SK-N-SH treated with all-trans-retinoic acid at 6 μM for 48 hours (cell line): ENCODE measurements at regions not wholly inside any gene's neighbourhood (a gene's known extent, or its start where the extent isn't known, plus 50 kb on each side); places are given as distances from the start of the nearest gene placed in this dataset.

Experiments
- ATAC-seq: fragments of 200-7000 bp; cut with Tn5 transposase; 3 replicates; pipeline ENCODE4 v1.9.1; 2020; ENCODE audit warnings: mild to moderate bottlenecking, moderate library complexity
- ARNTL ChIP-seq: fragments of 450-650 bp; formaldehyde crosslinking; IDR thresholded peaks from 2 replicates; pipeline ENCODE4 v1.5.0; 2020; ENCODE audit warnings: low read depth, mild to moderate bottlenecking, moderate library complexity, borderline replicate concordance
- BACH2 ChIP-seq: fragments of 250-450 bp; sonication (Bioruptor Pico); IDR thresholded peaks from 2 replicates; pipeline ENCODE4 v1.9.0; 2021; ENCODE audit warnings: mild to moderate bottlenecking, borderline replicate concordance
- CREB5 ChIP-seq: fragments of 250-450 bp; sonication (Bioruptor Pico); IDR thresholded peaks from 2 replicates; pipeline ENCODE4 v1.5.1; 2020; ENCODE audit warnings: low read depth, mild to moderate bottlenecking, moderate library complexity
- CSDC2 ChIP-seq: fragments of 250-450 bp; sonication (Bioruptor Pico); IDR thresholded peaks from 2 replicates; pipeline ENCODE4 v1.5.0; 2020; ENCODE audit warnings: mild to moderate bottlenecking, moderate library complexity
- ESRRG ChIP-seq: fragments of 250-450 bp; sonication (Bioruptor Pico); IDR thresholded peaks from 2 replicates; pipeline ENCODE4 v1.6.1; 2021; ENCODE audit warnings: mild to moderate bottlenecking
- GLIS3 ChIP-seq: fragments of 250-450 bp; sonication (Bioruptor Pico); IDR thresholded peaks from 2 replicates; pipeline ENCODE4 v1.5.0; 2020; ENCODE audit warnings: mild to moderate bottlenecking, moderate library complexity
- ISL1 ChIP-seq: fragments of 250-450 bp; sonication (Bioruptor Pico); IDR thresholded peaks from 2 replicates; pipeline ENCODE4 v2.1.2; 2022; ENCODE audit warnings: mild to moderate bottlenecking, moderate library complexity
- POU6F1 ChIP-seq: fragments of 250-450 bp; sonication (Bioruptor Pico); IDR thresholded peaks from 2 replicates; pipeline ENCODE4 v1.8.0; 2021; ENCODE audit warnings: low read depth, mild to moderate bottlenecking, moderate library complexity, borderline replicate concordance
- PPARA ChIP-seq: fragments of 250-450 bp; sonication (Bioruptor Pico); IDR thresholded peaks from 2 replicates; pipeline ENCODE4 v1.5.0; 2020; ENCODE audit warnings: mild to moderate bottlenecking, borderline replicate concordance
- RARB ChIP-seq: fragments of 250-450 bp; sonication (Bioruptor Pico); IDR thresholded peaks from 2 replicates; pipeline ENCODE4 v1.8.0; 2021; ENCODE audit warnings: mild to moderate bottlenecking, moderate library complexity
- SNAI2 ChIP-seq: fragments of 250-450 bp; sonication (Bioruptor Pico); IDR thresholded peaks from 2 replicates; pipeline ENCODE4 v1.5.0; 2020; ENCODE audit warnings: mild to moderate bottlenecking, moderate library complexity
- TCF4 ChIP-seq: fragments of 250-450 bp; sonication (Bioruptor Pico); IDR thresholded peaks from 2 replicates; pipeline ENCODE4 v1.8.0; 2021; ENCODE audit warnings: mild to moderate bottlenecking, moderate library complexity, borderline replicate concordance
- TSHZ2 ChIP-seq: fragments of 250-450 bp; sonication (Bioruptor Pico); IDR thresholded peaks from 2 replicates; pipeline ENCODE4 v1.5.0; 2020; ENCODE audit warnings: mild to moderate bottlenecking, moderate library complexity
- ZC3H10 ChIP-seq: fragments of 250-450 bp; sonication (Bioruptor Pico); IDR thresholded peaks from 2 replicates; pipeline ENCODE4 v1.5.1; 2021; ENCODE audit warnings: mild to moderate bottlenecking, moderate library complexity
- ZFP3 ChIP-seq: fragments of 250-450 bp; sonication (Bioruptor Pico); IDR thresholded peaks from 2 replicates; pipeline ENCODE4 v1.5.0; 2020; ENCODE audit warnings: mild to moderate bottlenecking, moderate library complexity
- ZFP30 ChIP-seq: fragments of 450-650 bp; formaldehyde crosslinking; IDR thresholded peaks from 2 replicates; pipeline ENCODE4 v1.5.0; 2022; ENCODE audit warnings: mild to moderate bottlenecking, moderate library complexity
- ZNF565 ChIP-seq: fragments of 450-650 bp; formaldehyde crosslinking; conservative IDR thresholded peaks from 2 replicates; pipeline ENCODE4 v1.5.0; 2020; ENCODE audit warnings: low read depth, mild to moderate bottlenecking, moderate library complexity
- ZNF70 ChIP-seq: fragments of 450-650 bp; formaldehyde crosslinking; IDR thresholded peaks from 2 replicates; pipeline ENCODE4 v1.5.0; 2020; ENCODE audit warnings: mild to moderate bottlenecking, moderate library complexity
- ZNF8 ChIP-seq: fragments of 450-650 bp; formaldehyde crosslinking; IDR thresholded peaks from 2 replicates; pipeline ENCODE4 v1.5.0; 2020; ENCODE audit warnings: mild to moderate bottlenecking, moderate library complexity

- no peak for ATAC-seq
- TF ChIP-seq SNAI2 (CRISPR knock-in tag) (no peak), CSDC2 (CRISPR knock-in tag) (no peak), ZNF8 (CRISPR knock-in tag) (no peak), ARNTL (CRISPR knock-in tag) (no peak), ZNF70 (CRISPR knock-in tag) (no peak), ZC3H10 (CRISPR knock-in tag) (no peak), TCF4 (no peak), POU6F1 (no peak), ZFP30 (CRISPR knock-in tag) (no peak), RARB (no peak)
These were observed 929.8 kb upstream of the CNTN5 start for GRCh38 chr11:98090861-98091505.

GRCh38 chr11:98099371-98099770, 921.4 kb upstream of the CNTN5 start:
- no peak for ATAC-seq
- TF ChIP-seq TSHZ2 (CRISPR knock-in tag) (no peak), ZNF8 (CRISPR knock-in tag) (no peak), TCF4 (no peak), BACH2 (CRISPR knock-in tag) (no peak), ZFP3 (CRISPR knock-in tag) (no peak), PPARA (CRISPR knock-in tag) (no peak), ZNF70 (CRISPR knock-in tag) (no peak), ISL1 (CRISPR knock-in tag) (no peak), GLIS3 (CRISPR knock-in tag) (no peak), CREB5 (CRISPR knock-in tag) (no peak), POU6F1 (no peak), RARB (no peak), CSDC2 (CRISPR knock-in tag) (no peak), ZNF565 (CRISPR knock-in tag) (no peak)

- TF ChIP-seq PPARA (CRISPR knock-in tag) (no peak), POU6F1 (no peak), ESRRG (CRISPR knock-in tag) (no peak), CREB5 (CRISPR knock-in tag) (no peak), ZNF70 (CRISPR knock-in tag) (no peak), BACH2 (CRISPR knock-in tag) (no peak), ZNF565 (CRISPR knock-in tag) (no peak)
- no peak for ATAC-seq
These were observed 920.1 kb upstream of the CNTN5 start for GRCh38 chr11:98100689-98101088.
